Endodermal cell (in vitro differentiated cells): ENCODE measurements at regions not wholly inside any gene's neighbourhood (a gene's known extent, or its start where the extent isn't known, plus 50 kb on each side); places are given as distances from the start of the nearest gene placed in this dataset.
"Not testable (repeated sequence)": the region's sequence is repeated elsewhere in the genome, so short reads cannot be mapped to it uniquely, and the experiment has no call there.

ENCODE experiments used
- DNase-seq: peaks from one replicate; pipeline ENCODE4 v3.0.0-alpha.2; 2017
- H3K27ac ChIP-seq: 2 replicates; pipeline ENCODE4 v1.5.1; 2013; ENCODE audit warnings: mild to moderate bottlenecking, low read depth, low read length, moderate library complexity
- H3K27me3 ChIP-seq: 2 replicates; pipeline ENCODE4 v1.6.1; 2013; ENCODE audit warnings: mild to moderate bottlenecking, low read length, moderate library complexity; ENCODE audit not compliant: insufficient read depth, control insufficient read depth, poor library complexity, severe bottlenecking
- H3K36me3 ChIP-seq: 2 replicates; pipeline ENCODE4 v1.7.0; 2013; ENCODE audit warnings: mild to moderate bottlenecking, low read length, moderate library complexity; ENCODE audit not compliant: control insufficient read depth, insufficient read depth
- H3K4me1 ChIP-seq: one replicate; pipeline ENCODE4 v1.7.0; 2013; ENCODE audit warnings: low read length; ENCODE audit not compliant: control insufficient read depth, insufficient read depth
- H3K4me3 ChIP-seq: 2 replicates; pipeline ENCODE4 v1.5.1; 2013; ENCODE audit warnings: mild to moderate bottlenecking, low read length, moderate library complexity
- H3K9ac ChIP-seq: 2 replicates; pipeline ENCODE4 v1.6.1; 2013; ENCODE audit warnings: mild to moderate bottlenecking, low read length, moderate library complexity; ENCODE audit not compliant: poor library complexity, severe bottlenecking; ENCODE audit errors: extremely low read depth
- H3K9me3 ChIP-seq: 2 replicates; pipeline ENCODE4 v1.6.1; 2013; ENCODE audit warnings: mild to moderate bottlenecking, low read length, moderate library complexity; ENCODE audit not compliant: control insufficient read depth
- H3K27ac Mint-ChIP-seq: 2 replicates; pipeline ENCODE4 v1.8.0; 2020; ENCODE audit warnings: mixed read lengths
- H3K27me3 Mint-ChIP-seq: 2 replicates; pipeline ENCODE4 v1.8.0; 2021; ENCODE audit warnings: mild to moderate bottlenecking, mixed read lengths; ENCODE audit not compliant: insufficient read depth
- H3K36me3 Mint-ChIP-seq: 2 replicates; pipeline ENCODE4 v1.8.0; 2020; ENCODE audit warnings: low read depth, mixed read lengths
- H3K4me1 Mint-ChIP-seq: 2 replicates; pipeline ENCODE4 v1.8.0; 2020; ENCODE audit warnings: mixed read lengths
- H3K4me3 Mint-ChIP-seq: 2 replicates; pipeline ENCODE4 v1.8.0; 2020; ENCODE audit warnings: mild to moderate bottlenecking, moderate library complexity, mixed read lengths
- H3K9me3 Mint-ChIP-seq: 2 replicates; pipeline ENCODE4 v1.8.0; 2020; ENCODE audit warnings: mild to moderate bottlenecking, mixed read lengths
- CTCF ChIP-seq: fragments of 200-600 bp; sonication (generic); conservative IDR thresholded peaks from 2 replicates; pipeline ENCODE4 v1.5.0; 2021; ENCODE audit warnings: antibody characterized with exemption, mild to moderate bottlenecking
- WGBS, 2 experiments: methylation state at CpG; one replicate each; pipeline versions ENCODE4 v1.1.5 to v1.1.7; 2013; ENCODE audit warnings: missing lambda C conversion rate in 2 of 2, mixed read lengths in 1 of 2; ENCODE audit not compliant: insufficient coverage in 1 of 2, insufficient read length in 1 of 2; 5-methylcytosine and 5-hydroxymethylcytosine counted together

GRCh38 chr3:134103470-134103869 lies 73.7 kb upstream of the SLCO2A1 start:
- no peak overlapping the region for H3K9ac ChIP-seq
- no peaks in the 10 kb centered on the region for H3K36me3 ChIP-seq
- TF ChIP-seq CTCF: no peak
- Mint-ChIP-seq H3K4me3 (no peak overlapping the region), H3K27ac (no peak overlapping the region), H3K9me3 (peaks cover 53% of the 10 kb centered on the region), H3K4me1 (no peaks in the 10 kb centered on the region), H3K27me3 (peaks cover 10% of the 10 kb centered on the region), H3K36me3 (no peaks in the 10 kb centered on the region)
- H3K4me3 ChIP-seq: no peak overlapping the region
- no peaks in the 10 kb centered on the region for H3K27me3 ChIP-seq
- peaks cover 23% of the 10 kb centered on the region for H3K9me3 ChIP-seq
- DNase-seq: no peak
- H3K27ac ChIP-seq: no peak overlapping the region
- WGBS, 2 experiments: 89 to 97% methylated on average over 1 of the region's 1 CpG
- H3K4me1 ChIP-seq: no peaks in the 10 kb centered on the region

GRCh38 chr3:134102976-134103375 lies 73.3 kb upstream of the SLCO2A1 start:
- DNase-seq: no peak
- Mint-ChIP-seq H3K36me3 (no peaks in the 10 kb centered on the region), H3K4me1 (no peaks in the 10 kb centered on the region), H3K27me3 (peaks cover 11% of the 10 kb centered on the region), H3K4me3 (no peak overlapping the region), H3K9me3 (peaks cover 56% of the 10 kb centered on the region), H3K27ac (no peak overlapping the region)
- Histone ChIP-seq H3K27ac (no peak overlapping the region), H3K4me3 (no peak overlapping the region), H3K36me3 (no peaks in the 10 kb centered on the region), H3K9ac (no peak overlapping the region), H3K4me1 (no peaks in the 10 kb centered on the region), H3K27me3 (no peaks in the 10 kb centered on the region), H3K9me3 (peaks cover 23% of the 10 kb centered on the region)
- TF ChIP-seq CTCF: no peak

GRCh38 chr3:134096214-134096613 lies 66.5 kb upstream of the SLCO2A1 start:
- H3K9ac ChIP-seq, H3K27ac ChIP-seq, H3K27ac Mint-ChIP-seq, H3K4me3 Mint-ChIP-seq, H3K36me3 Mint-ChIP-seq, H3K36me3 ChIP-seq, H3K27me3 ChIP-seq, H3K4me1 ChIP-seq, H3K4me1 Mint-ChIP-seq, H3K9me3 ChIP-seq, H3K4me3 ChIP-seq, DNase-seq: not testable (repeated sequence)
- Mint-ChIP-seq H3K27me3 (peaks cover 11% of the 10 kb centered on the region), H3K9me3 (peaks cover 40% of the 10 kb centered on the region)
- 95% methylated on average over 3 of the region's 3 CpGs; no CpG with 5 or more reads in 1 of the 2 experiments for WGBS, 2 experiments

GRCh38 chr3:134095005-134095404 lies 65.3 kb upstream of the SLCO2A1 start:
- H3K9ac ChIP-seq: no peak overlapping the region
- 92 to 100% methylated on average over 1 to 3 of the region's 3 CpGs for WGBS, 2 experiments
- no peak for DNase-seq
- no peaks in the 10 kb centered on the region for H3K9me3 ChIP-seq
- Mint-ChIP-seq H3K27me3 (peaks cover 6% of the 10 kb centered on the region), H3K9me3 (peaks cover 28% of the 10 kb centered on the region), H3K4me3 (no peak overlapping the region), H3K36me3 (no peaks in the 10 kb centered on the region), H3K4me1 (no peaks in the 10 kb centered on the region), H3K27ac (no peak overlapping the region)
- H3K27ac ChIP-seq: no peak overlapping the region
- no peaks in the 10 kb centered on the region for H3K27me3 ChIP-seq
- no peak for TF ChIP-seq CTCF
- no peaks in the 10 kb centered on the region for H3K4me1 ChIP-seq
- H3K36me3 ChIP-seq: no peaks in the 10 kb centered on the region
- no peak overlapping the region for H3K4me3 ChIP-seq
